H9 (cell line): ENCODE measurements at regions not wholly inside any gene's neighbourhood (a gene's known extent, or its start where the extent isn't known, plus 50 kb on each side); places are given as distances from the start of the nearest gene placed in this dataset.

Source experiments
- DNase-seq: peaks from one replicate; pipeline ENCODE4 v3.0.0-alpha.2; 2017
- H2AFZ ChIP-seq: one replicate; pipeline ENCODE4 v1.6.1; 2013; ENCODE audit warnings: mild to moderate bottlenecking, low read length, control low read depth, moderate library complexity
- H2AK5ac ChIP-seq: 2 replicates; pipeline ENCODE4 v1.6.1; 2013; ENCODE audit warnings: low read length, control low read depth, mixed read lengths; ENCODE audit not compliant: insufficient read length
- H2BK120ac ChIP-seq: one replicate; pipeline ENCODE4 v1.6.1; 2013; ENCODE audit warnings: low read depth, mild to moderate bottlenecking, low read length, control low read depth, inconsistent platforms; ENCODE audit not compliant: poor library complexity, severe bottlenecking
- H2BK12ac ChIP-seq: 2 replicates; pipeline ENCODE4 v1.6.1; 2013; ENCODE audit warnings: low read length, control low read depth, mixed read lengths, low read depth; ENCODE audit not compliant: insufficient read length
- H2BK15ac ChIP-seq: 2 replicates; pipeline ENCODE4 v1.6.1; 2013; ENCODE audit warnings: low read depth, low read length, control low read depth
- H2BK20ac ChIP-seq: one replicate; pipeline ENCODE4 v1.6.1; 2013; ENCODE audit warnings: low read depth, mild to moderate bottlenecking, low read length, control low read depth, inconsistent platforms; ENCODE audit not compliant: poor library complexity, severe bottlenecking
- H2BK5ac ChIP-seq: 2 replicates; pipeline ENCODE4 v1.6.1; 2013; ENCODE audit warnings: low read length, control low read depth, mixed read lengths; ENCODE audit not compliant: insufficient read length
- H3K14ac ChIP-seq: 2 replicates; pipeline ENCODE4 v1.6.1; 2013; ENCODE audit warnings: low read length, control low read depth; ENCODE audit not compliant: insufficient read depth
- H3K18ac ChIP-seq: 2 replicates; pipeline ENCODE4 v1.6.1; 2013; ENCODE audit warnings: low read depth, mild to moderate bottlenecking, mixed read lengths, low read length, control low read depth; ENCODE audit not compliant: insufficient read length
- H3K23ac ChIP-seq: 2 replicates; pipeline ENCODE4 v1.6.1; 2013; ENCODE audit warnings: low read length, control low read depth, mixed read lengths, low read depth; ENCODE audit not compliant: insufficient read length
- H3K23me2 ChIP-seq: 2 replicates; pipeline ENCODE4 v1.6.1; 2013; ENCODE audit warnings: low read depth, mild to moderate bottlenecking, mixed read lengths, low read length, control low read depth; ENCODE audit not compliant: insufficient read length, poor library complexity, severe bottlenecking
- H3K27ac ChIP-seq: 2 replicates; pipeline ENCODE4 v1.5.1; 2013; ENCODE audit warnings: low read length, control low read depth, mixed read lengths, low read depth; ENCODE audit not compliant: insufficient read length
- H3K27me3 ChIP-seq: 2 replicates; pipeline ENCODE4 v1.6.1; 2013; ENCODE audit warnings: low read length, control low read depth, inconsistent platforms; ENCODE audit not compliant: insufficient read depth
- H3K4ac ChIP-seq: 2 replicates; pipeline ENCODE4 v1.6.1; 2013; ENCODE audit warnings: low read depth, mild to moderate bottlenecking, control low read depth, inconsistent platforms, low read length, moderate library complexity
- H3K4me1 ChIP-seq: 2 replicates; pipeline ENCODE4 v1.6.1; 2013; ENCODE audit warnings: low read length, control low read depth, inconsistent platforms; ENCODE audit not compliant: insufficient read depth
- H3K4me2 ChIP-seq: 2 replicates; pipeline ENCODE4 v1.6.1; 2013; ENCODE audit warnings: low read length, control low read depth, mixed read lengths; ENCODE audit not compliant: insufficient read length, insufficient read depth
- H3K56ac ChIP-seq: 2 replicates; pipeline ENCODE4 v1.6.1; 2013; ENCODE audit warnings: low read depth, mild to moderate bottlenecking, mixed read lengths, low read length, control low read depth; ENCODE audit not compliant: insufficient read length
- H3K79me1 ChIP-seq: 2 replicates; pipeline ENCODE4 v1.6.1; 2013; ENCODE audit warnings: low read depth, mild to moderate bottlenecking, moderate library complexity, low read length, control low read depth, inconsistent platforms; ENCODE audit not compliant: insufficient read depth, poor library complexity, severe bottlenecking
- H3K79me2 ChIP-seq: 2 replicates; pipeline ENCODE4 v1.6.1; 2013; ENCODE audit warnings: low read length, control low read depth, inconsistent platforms; ENCODE audit not compliant: insufficient read depth
- H3K9ac ChIP-seq: 2 replicates; pipeline ENCODE4 v1.6.1; 2013; ENCODE audit warnings: low read length, control low read depth, mixed read lengths; ENCODE audit not compliant: insufficient read length; ENCODE audit errors: extremely low read depth
- H3K9me3 ChIP-seq: one replicate; pipeline ENCODE4 v1.6.1; 2013; ENCODE audit warnings: low read depth, low read length, inconsistent platforms; ENCODE audit not compliant: control insufficient read depth
- H3T11ph ChIP-seq: one replicate; pipeline ENCODE4 v1.6.1; 2013; ENCODE audit warnings: mild to moderate bottlenecking, low read length, control low read depth, inconsistent platforms
- H4K20me1 ChIP-seq: one replicate; pipeline ENCODE4 v1.6.1; 2013; ENCODE audit not compliant: control insufficient read depth, insufficient read length, insufficient read depth
- H4K5ac ChIP-seq: 2 replicates; pipeline ENCODE4 v1.6.1; 2013; ENCODE audit warnings: low read depth, mild to moderate bottlenecking, mixed read lengths, low read length, control low read depth; ENCODE audit not compliant: insufficient read length
- H4K8ac ChIP-seq: replicated peaks from 2 replicates; pipeline ENCODE4 v1.6.1; 2013; ENCODE audit warnings: low read length, control low read depth, mixed read lengths, low read depth; ENCODE audit not compliant: insufficient read length
- H4K91ac ChIP-seq: 2 replicates; pipeline ENCODE4 v1.6.1; 2013; ENCODE audit warnings: low read depth, mild to moderate bottlenecking, moderate library complexity, mixed read lengths, low read length, control low read depth; ENCODE audit not compliant: insufficient read length
- H3K27ac Mint-ChIP-seq, 3 experiments: 2 replicates in 2 of 3; 3 replicates in 1 of 3; pipeline ENCODE4 v1.8.0; 2020 to 2021; ENCODE audit warnings: mixed read lengths in 3 of 3, mild to moderate bottlenecking in 1 of 3, moderate library complexity in 1 of 3
- H3K27me3 Mint-ChIP-seq: 2 replicates; pipeline ENCODE4 v1.8.0; 2021; ENCODE audit warnings: low read depth, mild to moderate bottlenecking, moderate library complexity, mixed read lengths
- H3K36me3 Mint-ChIP-seq, 3 experiments: 2 replicates in 2 of 3; 3 replicates in 1 of 3; pipeline ENCODE4 v1.8.0; 2020 to 2021; ENCODE audit warnings: low read depth in 3 of 3, mixed read lengths in 3 of 3; ENCODE audit not compliant: insufficient read depth in 1 of 3
- H3K4me1 Mint-ChIP-seq, 2 experiments: 2 replicates each; pipeline ENCODE4 v1.8.0; 2020; ENCODE audit warnings: mixed read lengths in 2 of 2
- H3K4me3 Mint-ChIP-seq, 2 experiments: 2 replicates in 1 of 2; 3 replicates in 1 of 2; pipeline ENCODE4 v1.8.0; 2020 to 2021; ENCODE audit warnings: mild to moderate bottlenecking in 2 of 2, mixed read lengths in 2 of 2, moderate library complexity in 1 of 2
- H3K9me3 Mint-ChIP-seq, 2 experiments: 2 replicates in 1 of 2; 3 replicates in 1 of 2; pipeline ENCODE4 v1.8.0; 2020; ENCODE audit warnings: mild to moderate bottlenecking in 2 of 2, mixed read lengths in 2 of 2, moderate library complexity in 1 of 2
- CTCF ChIP-seq: fragments of 200-600 bp; sonication (generic); conservative IDR thresholded peaks from 3 replicates; pipeline ENCODE4 v1.8.0; 2021; ENCODE audit warnings: antibody characterized with exemption, mild to moderate bottlenecking
- WGBS: extraction: QIAGEN DNeasy Blood & Tissue Kit; methylation state at CpG from one replicate; pipeline ENCODE4 v1.1.7; 2013; ENCODE audit warnings: missing lambda C conversion rate, low lambda C conversion rate, mixed read lengths; ENCODE audit not compliant: insufficient read length; ENCODE audit errors: extremely low coverage; 5-methylcytosine and 5-hydroxymethylcytosine counted together

DNA sequence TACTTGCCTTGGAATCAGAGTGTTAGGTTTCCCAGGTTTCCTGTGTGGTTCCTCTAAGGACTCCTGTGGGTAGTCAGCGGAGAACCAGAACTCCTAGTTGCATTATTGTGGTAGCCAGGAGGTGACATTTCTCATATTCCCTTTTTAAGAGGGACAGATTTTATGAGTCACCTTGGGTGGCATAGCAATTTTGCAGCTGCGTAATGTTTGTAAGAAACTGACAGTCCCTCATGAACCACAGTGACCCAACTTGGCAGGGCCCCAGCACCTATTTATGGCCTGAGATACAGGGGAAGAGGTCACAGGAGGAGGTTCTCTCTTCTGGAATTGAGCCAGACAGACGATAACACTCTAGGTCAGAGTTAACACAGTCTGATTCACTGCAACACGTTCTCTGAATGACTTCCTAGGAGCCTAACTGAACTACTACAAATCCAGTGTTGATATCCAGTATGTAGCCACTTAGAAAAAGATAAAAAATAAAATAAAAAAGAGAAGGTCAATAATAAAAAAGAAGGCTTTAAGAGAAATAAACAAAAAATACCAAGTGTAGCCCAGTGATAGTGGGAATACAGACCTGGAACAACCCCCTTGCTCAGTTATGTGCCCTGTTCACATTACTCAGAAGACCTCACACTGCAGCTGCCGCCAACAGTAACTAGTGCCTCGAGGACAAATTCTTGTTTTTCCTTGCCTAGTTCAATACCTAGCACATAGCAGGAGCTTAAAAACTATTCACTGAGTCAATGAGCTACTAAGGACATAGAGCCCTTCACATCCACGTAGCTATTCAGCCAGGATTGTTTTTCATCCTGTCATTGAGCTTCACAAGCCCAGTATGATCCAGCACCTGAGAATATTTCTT is 50.7 kb upstream of the VLDLR start:
- no peaks in the 10 kb centered on the region for H3K9me3 ChIP-seq
- H3T11ph ChIP-seq = no peak overlapping the region
- no peaks in the 10 kb centered on the region for H3K23me2 ChIP-seq
- no peak overlapping the region for H2BK12ac ChIP-seq
- no peak overlapping the region for H3K18ac ChIP-seq
- H2AK5ac ChIP-seq = no peak overlapping the region
- Mint-ChIP-seq H3K27me3 (no peaks in the 10 kb centered on the region), H3K9me3 (no peaks in the 10 kb centered on the region), H3K36me3 (no peaks in the 10 kb centered on the region), H3K4me1 (no peaks in the 10 kb centered on the region), H3K27ac (no peak overlapping the region), H3K4me3 (no peak overlapping the region)
- H3K4me1 ChIP-seq = no peaks in the 10 kb centered on the region
- TF ChIP-seq CTCF = no peak
- DNase-seq = no peak
- H4K20me1 ChIP-seq = no peaks in the 10 kb centered on the region
- H4K5ac ChIP-seq = no peak overlapping the region
- WGBS = no CpG with 5 or more reads among the region's 7 CpGs
- H4K91ac ChIP-seq = no peak overlapping the region
- H3K27ac ChIP-seq = no peak overlapping the region
- no peaks in the 10 kb centered on the region for H3K79me1 ChIP-seq
- no peak overlapping the region for H2BK5ac ChIP-seq
- no peak overlapping the region for H2BK15ac ChIP-seq
- no peak overlapping the region for H4K8ac ChIP-seq
- H3K14ac ChIP-seq = no peak overlapping the region
- no peak overlapping the region for H2BK20ac ChIP-seq
- no peak overlapping the region for H3K4ac ChIP-seq
- H2AFZ ChIP-seq = no peak overlapping the region
- H3K79me2 ChIP-seq = no peaks in the 10 kb centered on the region
- H3K9ac ChIP-seq = no peak overlapping the region
- no peak overlapping the region for H3K23ac ChIP-seq
- H3K4me2 ChIP-seq = no peak overlapping the region
- no peak overlapping the region for H2BK120ac ChIP-seq
- no peak overlapping the region for H3K56ac ChIP-seq
- no peaks in the 10 kb centered on the region for H3K27me3 ChIP-seq
